K562 (cell line): ENCODE measurements at regions not wholly inside any gene's neighbourhood (a gene's known extent, or its start where the extent isn't known, plus 50 kb on each side); places are given as distances from the start of the nearest gene placed in this dataset.

Source experiments
- ATAC-seq: fragments of 200-7000 bp; cut with Tn5 transposase; 3 replicates; pipeline ENCODE4 v1.9.1; 2020; ENCODE audit warnings: moderate library complexity
- BruUV-seq: library from RNA; stranded (reverse); fragments of 400-500 nt; replicated peaks from 2 replicates; lab custom pipeline; 2021; lab: Mats Ljungman, UMichigan
- CTCF ChIA-PET: fragments of 300-600 bp; formaldehyde crosslinking; extraction: SDS; loops from one replicate; lab custom pipeline; 2021; ENCODE audit warnings: low intra/inter-chr PET ratio; lab: Yijun Ruan, JAX
- POLR2A ChIA-PET: fragments of 300-600, 350-650 bp; sonication (Branson Sonifier 250); formaldehyde crosslinking; extraction: SDS; loops from one replicate; lab custom pipeline; 2021; ENCODE audit warnings: antibody characterized with exemption, inconsistent platforms; lab: Yijun Ruan, JAX
- DNase-seq, 4 experiments: peaks; one replicate each; pipeline versions ENCODE4 v3.0.0 to v3.0.0-alpha.2; 2011 to 2018; ENCODE audit warnings: low spot score in 3 of 4, mixed read lengths in 3 of 4; ENCODE audit errors: extremely low read depth in 1 of 4
- FAIRE-seq: peaks from 2 replicates; lab custom pipeline; 2011; peaks lifted over from hg19 to GRCh38; lab: Jason Lieb, UNC
- H2AFZ ChIP-seq: 2 replicates; pipeline ENCODE4 v1.6.0; 2011; ENCODE audit warnings: low read depth, low read length, control low read depth, inconsistent platforms
- H3K27ac ChIP-seq: fragments of 200-600 bp; 3 replicates; pipeline ENCODE4 v1.8.0; 2011; ENCODE audit warnings: low read depth, mild to moderate bottlenecking, control low read depth, inconsistent platforms, low read length, moderate library complexity, mixed read lengths; ENCODE audit errors: extremely low read depth
- H3K27me3 ChIP-seq, 2 experiments: fragments of 300-600 bp in 1 of 2; 2 replicates in 1 of 2; 3 replicates in 1 of 2; pipeline versions ENCODE4 v1.6.0 to v1.8.0; 2011; ENCODE audit warnings: inconsistent platforms in 2 of 2, low read length in 2 of 2, mild to moderate bottlenecking in 1 of 2, mixed read lengths in 1 of 2, moderate library complexity in 1 of 2; ENCODE audit not compliant: control insufficient read depth in 2 of 2, insufficient read depth in 2 of 2
- H3K36me3 ChIP-seq: fragments of 300-600 bp; 3 replicates; pipeline ENCODE4 v1.8.0; 2011; ENCODE audit warnings: mild to moderate bottlenecking, low read length, inconsistent platforms; ENCODE audit not compliant: control insufficient read depth, insufficient read depth
- H3K4me1 ChIP-seq, 2 experiments: fragments of 200-600 bp in 1 of 2; replicated peaks in 1 of 2; 2 replicates in 1 of 2; 3 replicates in 1 of 2; pipeline versions ENCODE4 v1.5.1 to v1.8.0; 2011; ENCODE audit warnings: inconsistent platforms in 2 of 2, low read length in 2 of 2, mild to moderate bottlenecking in 1 of 2, mixed read lengths in 1 of 2, moderate library complexity in 1 of 2; ENCODE audit not compliant: control insufficient read depth in 2 of 2, insufficient read depth in 2 of 2
- H3K4me2 ChIP-seq: 2 replicates; pipeline ENCODE4 v1.6.1; 2011; ENCODE audit warnings: low read length, control low read depth, inconsistent platforms, mixed read lengths; ENCODE audit not compliant: insufficient read depth
- H3K4me3 ChIP-seq: fragments of 200-600 bp; sonication (generic), shearing (Covaris generic); 2 replicates; pipeline ENCODE4 v1.5.1; 2016; ENCODE audit warnings: control low read depth, inconsistent platforms
- H3K79me2 ChIP-seq: fragments of 200-600 bp; 3 replicates; pipeline ENCODE4 v1.8.0; 2011; ENCODE audit warnings: low read length, inconsistent platforms; ENCODE audit not compliant: control insufficient read depth, insufficient read depth
- H3K9ac ChIP-seq, 2 experiments: 2 replicates each; pipeline versions ENCODE4 v1.6.0 to v1.6.1; 2011; ENCODE audit warnings: low read depth in 2 of 2, low read length in 2 of 2, control low read depth in 1 of 2, inconsistent platforms in 1 of 2, mild to moderate bottlenecking in 1 of 2, mixed read lengths in 1 of 2; ENCODE audit not compliant: insufficient read depth in 1 of 2
- H3K9me1 ChIP-seq: one replicate; pipeline ENCODE4 v1.6.0; 2011; ENCODE audit warnings: inconsistent platforms, mild to moderate bottlenecking, low read length, moderate library complexity; ENCODE audit not compliant: control insufficient read depth, insufficient read depth
- H3K9me3 ChIP-seq: replicated peaks from 2 replicates; pipeline ENCODE4 v1.5.1; 2011; ENCODE audit warnings: low read depth, low read length, inconsistent platforms; ENCODE audit not compliant: control insufficient read depth, insufficient read depth
- H4K20me1 ChIP-seq: replicated peaks from 2 replicates; pipeline ENCODE4 v1.6.1; 2011; ENCODE audit warnings: low read length, inconsistent platforms, mixed read lengths; ENCODE audit not compliant: control insufficient read depth, insufficient read depth
- ATF1 ChIP-seq, 2 experiments: fragments of 450-650 bp in 1 of 2; IDR thresholded peaks; 2 replicates each; pipeline ENCODE4 v1.6.1; 2016; ENCODE audit warnings: missing compliant biosample characterization in 1 of 2, missing genetic modification characterization in 1 of 2
- CEBPB ChIP-seq: fragments of 450-650 bp; IDR thresholded peaks from 2 replicates; pipeline ENCODE4 v1.6.1; 2016; ENCODE audit warnings: missing genetic modification characterization, missing compliant biosample characterization
- CHD1 ChIP-seq: fragments of 200-600 bp; sonication (generic); IDR thresholded peaks from one replicate; pipeline ENCODE4 v1.6.1; 2012; ENCODE audit warnings: mild to moderate bottlenecking, moderate library complexity, low read length, inconsistent platforms
- E2F3 ChIP-seq: fragments of 250-450 bp; sonication (Bioruptor Pico); IDR thresholded peaks from 2 replicates; pipeline ENCODE4 v1.4.0; 2020; ENCODE audit warnings: mild to moderate bottlenecking
- EWSR1 ChIP-seq: fragments of 450-650 bp; IDR thresholded peaks from 2 replicates; pipeline ENCODE4 v1.6.1; 2018; ENCODE audit warnings: borderline replicate concordance, mild to moderate bottlenecking, low read depth, moderate library complexity; ENCODE audit not compliant: partially characterized antibody
- ILK ChIP-seq: fragments of 450-650 bp; IDR thresholded peaks from 2 replicates; pipeline ENCODE4 v1.6.1; 2016; ENCODE audit warnings: missing genetic modification characterization, low read depth, mild to moderate bottlenecking, missing compliant biosample characterization, moderate library complexity, borderline replicate concordance
- KLF6 ChIP-seq: fragments of 250-450 bp; sonication (Bioruptor Pico); IDR thresholded peaks from 2 replicates; pipeline ENCODE4 v1.4.0; 2020; ENCODE audit warnings: mild to moderate bottlenecking, moderate library complexity, borderline replicate concordance
- MEIS2 ChIP-seq: fragments of 450-650 bp; IDR thresholded peaks from 2 replicates; pipeline ENCODE4 v1.6.1; 2014; ENCODE audit warnings: mild to moderate bottlenecking; ENCODE audit not compliant: partially characterized antibody
- PRPF4 ChIP-seq: fragments of 200-400 bp; formaldehyde crosslinking; IDR thresholded peaks from one replicate; pipeline ENCODE4 v1.6.1; 2017; ENCODE audit warnings: low read length, low read depth, mild to moderate bottlenecking; ENCODE audit not compliant: insufficient read depth, poor library complexity, severe bottlenecking
- RBM17 ChIP-seq: fragments of 200-400 bp; formaldehyde crosslinking; IDR thresholded peaks from 2 replicates; pipeline ENCODE4 v1.6.1; 2017; ENCODE audit warnings: low read depth, mild to moderate bottlenecking, low read length, borderline replicate concordance
- TEAD2 ChIP-seq: fragments of 450-650 bp; IDR thresholded peaks from 2 replicates; pipeline ENCODE4 v1.6.1; 2016; ENCODE audit warnings: missing genetic modification characterization, control low read depth, missing compliant biosample characterization
- TRIM24 ChIP-seq, 2 experiments: fragments of 450-650 bp; IDR thresholded peaks; 2 replicates each; pipeline ENCODE4 v1.6.1; 2016
- WHSC1 ChIP-seq: IDR thresholded peaks from one replicate; pipeline ENCODE4 v1.6.1; 2012; ENCODE audit warnings: low read length, control low read depth, inconsistent platforms
- WGBS: fragments of 100-300 bp; shearing (Covaris generic); methylation state at CpG from one replicate; pipeline ENCODE4 v1.1.6; 2016; ENCODE audit warnings: low coverage, mixed read lengths; ENCODE audit not compliant: insufficient coverage; ENCODE audit errors: missing lambda C conversion rate; 5-methylcytosine and 5-hydroxymethylcytosine counted together
- in situ Hi-C: fragments of 300-500 bp; cut with MboI; formaldehyde crosslinking; loops from 4 replicates; pipeline ENCODE4 v1.15.0; 2018; ENCODE audit warnings: inconsistent platforms, mixed read lengths
- intact Hi-C: fragments of 100-400 bp; cut with micrococcal nuclease; formaldehyde crosslinking; loops from 2 replicates; pipeline ENCODE4 v1.14.2; 2022
- TF ChIP-seq, protein P1 (sequence below): fragments of 200-800 bp; sonication (Bioruptor generic); IDR thresholded peaks from 2 replicates; pipeline ENCODE4 v1.6.1; 2017; ENCODE audit warnings: missing genetic modification characterization, missing compliant biosample characterization
- TF ChIP-seq, protein P2 (sequence below): fragments of 250-450 bp; sonication (Bioruptor Pico); IDR thresholded peaks from 2 replicates; pipeline ENCODE4 v1.8.0; 2022; ENCODE audit warnings: inconsistent platforms, mild to moderate bottlenecking, moderate library complexity, borderline replicate concordance
- TF ChIP-seq, protein P3 (sequence below): fragments of 250-450 bp; sonication (Bioruptor Pico); IDR thresholded peaks from 2 replicates; pipeline ENCODE4 v1.5.0; 2020; ENCODE audit warnings: mild to moderate bottlenecking

DNA sequence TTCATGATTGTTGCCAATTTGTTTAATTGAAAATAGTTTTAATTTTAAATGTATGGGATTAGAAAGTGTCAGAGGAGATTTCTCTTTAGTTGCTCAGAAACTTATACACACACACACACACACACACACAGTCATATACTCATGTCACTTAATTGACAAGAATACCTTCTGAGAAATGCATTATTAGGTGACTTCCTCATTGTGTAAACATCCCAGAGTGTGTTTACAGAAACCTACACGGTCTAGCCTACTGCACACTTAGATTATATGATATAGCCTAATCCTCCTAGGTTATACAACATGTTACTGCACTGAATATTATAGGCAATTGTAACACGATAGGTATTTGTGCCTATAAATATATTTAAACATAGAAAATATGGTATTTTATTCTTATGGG lies 1327.4 kb downstream of the FSTL5 start:
- WGBS = 0% methylated on average over 1 of the region's 2 CpGs
- in situ Hi-C loops (no loop called here), intact Hi-C loops (no loop called here)
- H3K27ac ChIP-seq = no peak overlapping the region
- POLR2A ChIA-PET = no interaction called here
- TF ChIP-seq MEIS2 (no peak), ATF1 (CRISPR knock-in tag; IDR thresholded peaks at IDR 0.05) (no peak), ATF1 (tag; IDR thresholded peaks at IDR 0.05) (no peak), CEBPB (tag) (no peak), CHD1 (no peak), TEAD2 (tag) (no peak), RBM17 (no peak), EWSR1 (no peak), E2F3 (CRISPR knock-in tag) (no peak), ILK (tag) (no peak), TRIM24 (IDR thresholded peaks at IDR 0.05) (no peak), PRPF4 (no peak), WHSC1 (no peak), KLF6 (CRISPR knock-in tag) (no peak)
- TF ChIP-seq, protein P1, sequence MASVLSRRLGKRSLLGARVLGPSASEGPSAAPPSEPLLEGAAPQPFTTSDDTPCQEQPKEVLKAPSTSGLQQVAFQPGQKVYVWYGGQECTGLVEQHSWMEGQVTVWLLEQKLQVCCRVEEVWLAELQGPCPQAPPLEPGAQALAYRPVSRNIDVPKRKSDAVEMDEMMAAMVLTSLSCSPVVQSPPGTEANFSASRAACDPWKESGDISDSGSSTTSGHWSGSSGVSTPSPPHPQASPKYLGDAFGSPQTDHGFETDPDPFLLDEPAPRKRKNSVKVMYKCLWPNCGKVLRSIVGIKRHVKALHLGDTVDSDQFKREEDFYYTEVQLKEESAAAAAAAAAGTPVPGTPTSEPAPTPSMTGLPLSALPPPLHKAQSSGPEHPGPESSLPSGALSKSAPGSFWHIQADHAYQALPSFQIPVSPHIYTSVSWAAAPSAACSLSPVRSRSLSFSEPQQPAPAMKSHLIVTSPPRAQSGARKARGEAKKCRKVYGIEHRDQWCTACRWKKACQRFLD (CRISPR knock-in tag) = no peak
- TF ChIP-seq, protein P2, sequence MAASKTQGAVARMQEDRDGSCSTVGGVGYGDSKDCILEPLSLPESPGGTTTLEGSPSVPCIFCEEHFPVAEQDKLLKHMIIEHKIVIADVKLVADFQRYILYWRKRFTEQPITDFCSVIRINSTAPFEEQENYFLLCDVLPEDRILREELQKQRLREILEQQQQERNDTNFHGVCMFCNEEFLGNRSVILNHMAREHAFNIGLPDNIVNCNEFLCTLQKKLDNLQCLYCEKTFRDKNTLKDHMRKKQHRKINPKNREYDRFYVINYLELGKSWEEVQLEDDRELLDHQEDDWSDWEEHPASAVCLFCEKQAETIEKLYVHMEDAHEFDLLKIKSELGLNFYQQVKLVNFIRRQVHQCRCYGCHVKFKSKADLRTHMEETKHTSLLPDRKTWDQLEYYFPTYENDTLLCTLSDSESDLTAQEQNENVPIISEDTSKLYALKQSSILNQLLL (CRISPR knock-in tag) = no peak
- TF ChIP-seq, protein P3, sequence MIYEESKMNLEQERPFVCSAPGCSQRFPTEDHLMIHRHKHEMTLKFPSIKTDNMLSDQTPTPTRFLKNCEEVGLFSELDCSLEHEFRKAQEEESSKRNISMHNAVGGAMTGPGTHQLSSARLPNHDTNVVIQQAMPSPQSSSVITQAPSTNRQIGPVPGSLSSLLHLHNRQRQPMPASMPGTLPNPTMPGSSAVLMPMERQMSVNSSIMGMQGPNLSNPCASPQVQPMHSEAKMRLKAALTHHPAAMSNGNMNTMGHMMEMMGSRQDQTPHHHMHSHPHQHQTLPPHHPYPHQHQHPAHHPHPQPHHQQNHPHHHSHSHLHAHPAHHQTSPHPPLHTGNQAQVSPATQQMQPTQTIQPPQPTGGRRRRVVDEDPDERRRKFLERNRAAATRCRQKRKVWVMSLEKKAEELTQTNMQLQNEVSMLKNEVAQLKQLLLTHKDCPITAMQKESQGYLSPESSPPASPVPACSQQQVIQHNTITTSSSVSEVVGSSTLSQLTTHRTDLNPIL = no peak
- no peak overlapping the region for H2AFZ ChIP-seq
- H3K79me2 ChIP-seq = no peaks in the 10 kb centered on the region
- no peak overlapping the region for H3K4me3 ChIP-seq
- CTCF ChIA-PET = no interaction called here
- H3K9me3 ChIP-seq = no peaks in the 10 kb centered on the region
- no peaks in the 10 kb centered on the region for H3K36me3 ChIP-seq
- no peaks in the 10 kb centered on the region for H3K9me1 ChIP-seq
- ATAC-seq = no peak
- H3K4me2 ChIP-seq = no peak overlapping the region
- H3K4me1 ChIP-seq = no peaks in the 10 kb centered on the region
- no peak overlapping the region for H3K9ac ChIP-seq
- FAIRE-seq = no peak
- no peak for DNase-seq
- H3K27me3 ChIP-seq = no peaks in the 10 kb centered on the region
- H4K20me1 ChIP-seq = no peaks in the 10 kb centered on the region
- BruUV-seq = no TSS peak
